ENCODE measurements at regions not wholly inside any gene's neighbourhood (a gene's known extent, or its start where the extent isn't known, plus 50 kb on each side); places are given as distances from the start of the nearest gene placed in this dataset.

GRCh38 chr3:193942516-193943055, 193.4 kb upstream of the HES1 start:
- TF ChIP-seq, protein P1, sequence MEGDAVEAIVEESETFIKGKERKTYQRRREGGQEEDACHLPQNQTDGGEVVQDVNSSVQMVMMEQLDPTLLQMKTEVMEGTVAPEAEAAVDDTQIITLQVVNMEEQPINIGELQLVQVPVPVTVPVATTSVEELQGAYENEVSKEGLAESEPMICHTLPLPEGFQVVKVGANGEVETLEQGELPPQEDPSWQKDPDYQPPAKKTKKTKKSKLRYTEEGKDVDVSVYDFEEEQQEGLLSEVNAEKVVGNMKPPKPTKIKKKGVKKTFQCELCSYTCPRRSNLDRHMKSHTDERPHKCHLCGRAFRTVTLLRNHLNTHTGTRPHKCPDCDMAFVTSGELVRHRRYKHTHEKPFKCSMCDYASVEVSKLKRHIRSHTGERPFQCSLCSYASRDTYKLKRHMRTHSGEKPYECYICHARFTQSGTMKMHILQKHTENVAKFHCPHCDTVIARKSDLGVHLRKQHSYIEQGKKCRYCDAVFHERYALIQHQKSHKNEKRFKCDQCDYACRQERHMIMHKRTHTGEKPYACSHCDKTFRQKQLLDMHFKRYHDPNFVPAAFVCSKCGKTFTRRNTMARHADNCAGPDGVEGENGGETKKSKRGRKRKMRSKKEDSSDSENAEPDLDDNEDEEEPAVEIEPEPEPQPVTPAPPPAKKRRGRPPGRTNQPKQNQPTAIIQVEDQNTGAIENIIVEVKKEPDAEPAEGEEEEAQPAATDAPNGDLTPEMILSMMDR (IDR thresholded peaks at IDR 0.05): no peak
- TF ChIP-seq POLR2A (IDR thresholded peaks at IDR 0.05; ENCODE audit: low read depth) (no peak), POLR2AphosphoS5 (IDR thresholded peaks at IDR 0.05) (no peak), EP300 (IDR thresholded peaks at IDR 0.05) (no peak)
